HG03175 (cell line): ENCODE measurements at regions not wholly inside any gene's neighbourhood (a gene's known extent, or its start where the extent isn't known, plus 50 kb on each side); places are given as distances from the start of the nearest gene placed in this dataset.
"Not testable (repeated sequence)": the region's sequence is repeated elsewhere in the genome, so short reads cannot be mapped to it uniquely, and the experiment has no call there.

Experiments used
- ATAC-seq: cut with Tn5 transposase; IDR thresholded peaks from one replicate; pipeline ENCODE4 v1.9.1; 2021; ENCODE audit warnings: mild to moderate bottlenecking, moderate library complexity; ENCODE audit not compliant: unreplicated experiment

DNA sequence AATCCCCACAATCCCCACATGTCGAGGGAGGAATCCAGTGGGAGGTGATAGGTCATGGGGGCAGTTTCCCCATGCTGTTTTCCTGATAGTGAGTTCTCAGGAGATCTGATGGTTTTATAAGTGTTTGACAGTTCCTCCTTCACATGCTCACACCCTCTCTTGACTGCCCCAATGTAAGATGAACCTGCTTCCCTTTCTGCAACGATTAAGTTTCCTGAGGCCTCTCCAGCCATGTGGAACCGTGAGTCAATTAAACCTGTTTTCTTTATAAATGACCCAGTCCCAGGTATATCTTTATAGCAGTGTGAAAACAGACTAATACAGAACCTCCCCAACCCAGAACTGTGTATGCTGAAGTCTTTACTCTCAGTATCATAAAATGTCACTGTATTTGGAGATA is 289.5 kb upstream of the MMADHC start:
- no peak for ATAC-seq

DNA sequence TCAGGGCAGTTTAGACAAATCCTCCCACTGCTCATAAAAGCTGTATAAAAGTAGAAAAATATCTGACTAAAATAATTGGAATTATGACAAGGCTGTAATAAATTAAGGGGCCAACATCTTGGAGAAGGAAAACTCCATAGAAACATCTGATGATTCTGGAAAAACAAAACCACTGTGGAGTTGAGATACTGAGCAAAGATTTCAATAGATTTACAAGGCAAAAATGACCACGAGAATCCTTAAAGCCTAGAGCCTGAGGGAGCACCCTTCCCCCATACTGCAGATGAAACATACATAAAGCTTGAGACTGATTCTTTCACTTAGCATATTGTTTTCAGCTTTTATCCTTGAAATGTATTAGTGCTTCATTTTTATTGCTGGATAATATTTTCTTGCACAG is 286.4 kb upstream of the MMADHC start:
- no peak for ATAC-seq

DNA sequence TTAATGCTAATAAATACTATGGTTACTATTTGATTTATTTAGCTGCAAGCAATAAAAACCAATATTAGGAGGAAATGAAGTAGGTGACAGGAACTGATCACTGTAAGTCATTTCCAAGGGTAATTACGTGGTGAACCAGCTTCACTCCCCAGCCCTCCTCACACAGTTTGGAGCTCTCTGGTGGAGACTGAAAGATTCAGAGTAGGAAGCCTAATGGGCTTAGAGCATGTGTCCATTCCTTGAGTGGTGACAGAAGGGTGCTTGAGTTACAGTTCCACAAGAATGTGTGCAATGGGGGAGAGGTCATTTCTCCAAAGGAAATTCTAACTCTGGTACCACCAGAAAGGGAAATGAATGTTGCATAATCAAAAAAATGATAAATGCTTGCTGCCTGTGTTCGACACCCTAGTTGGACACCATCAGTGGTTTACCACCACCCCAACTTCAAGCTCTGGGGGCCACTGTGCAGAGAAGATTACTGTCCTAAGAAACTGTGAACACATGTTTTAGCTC is 285.1 kb upstream of the MMADHC start:
- no peak for ATAC-seq

DNA sequence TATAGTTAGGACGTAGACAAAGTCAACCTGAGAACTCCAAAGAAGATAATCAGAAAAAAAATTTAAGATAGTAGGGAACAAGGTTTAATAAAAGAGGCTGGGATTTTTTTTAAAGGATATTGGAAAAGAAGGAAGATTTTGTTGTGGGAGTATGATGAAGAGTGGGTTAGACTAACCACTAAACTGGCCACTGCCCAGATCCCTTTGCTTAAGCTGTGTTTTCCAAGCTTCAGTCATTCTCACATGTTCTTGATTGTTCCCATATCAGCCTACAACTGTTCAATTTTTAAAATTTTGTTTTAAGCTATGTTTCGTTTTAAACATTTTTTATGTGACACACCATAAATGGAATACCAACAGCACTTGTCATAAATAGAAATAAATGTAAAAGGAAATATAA is 284.5 kb upstream of the MMADHC start:
- no peak for ATAC-seq

DNA sequence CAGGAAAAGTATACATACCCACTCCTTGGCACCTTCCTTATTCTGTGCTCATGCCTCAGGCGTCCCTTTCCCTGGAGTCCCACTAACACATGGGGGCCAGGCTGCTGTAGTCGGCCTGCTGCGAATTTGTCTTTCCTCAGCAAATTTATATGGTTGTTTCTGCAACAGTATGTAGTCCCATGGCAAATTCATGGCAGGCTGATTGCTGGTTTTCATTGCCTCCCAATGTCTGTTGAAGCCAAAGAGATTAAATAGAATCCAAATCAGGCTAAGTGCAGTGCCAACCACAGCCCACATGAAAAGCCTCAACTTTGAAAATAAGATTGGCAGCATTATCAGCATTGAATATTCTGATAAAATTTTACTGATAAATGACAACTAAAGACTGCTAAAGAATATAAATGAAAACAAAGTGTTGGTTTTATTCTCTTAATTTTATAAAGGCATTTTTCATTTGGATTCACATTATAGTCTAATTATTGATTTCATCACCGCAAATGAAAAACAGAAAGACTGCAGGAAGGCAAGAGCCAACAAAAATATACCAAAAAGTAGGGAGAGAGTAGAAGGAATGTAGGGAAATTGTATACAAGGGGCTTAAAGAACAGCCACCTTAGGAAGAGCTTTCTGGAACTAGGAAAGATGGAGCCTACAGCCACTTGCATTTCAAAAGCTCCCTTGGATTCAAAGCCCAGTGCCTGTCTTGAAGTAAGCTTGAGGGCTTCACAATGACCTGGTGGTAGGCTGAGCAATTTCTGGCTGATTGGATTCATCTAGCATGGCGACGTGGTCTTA is 283.7 kb upstream of the MMADHC start:
- no peak for ATAC-seq

DNA sequence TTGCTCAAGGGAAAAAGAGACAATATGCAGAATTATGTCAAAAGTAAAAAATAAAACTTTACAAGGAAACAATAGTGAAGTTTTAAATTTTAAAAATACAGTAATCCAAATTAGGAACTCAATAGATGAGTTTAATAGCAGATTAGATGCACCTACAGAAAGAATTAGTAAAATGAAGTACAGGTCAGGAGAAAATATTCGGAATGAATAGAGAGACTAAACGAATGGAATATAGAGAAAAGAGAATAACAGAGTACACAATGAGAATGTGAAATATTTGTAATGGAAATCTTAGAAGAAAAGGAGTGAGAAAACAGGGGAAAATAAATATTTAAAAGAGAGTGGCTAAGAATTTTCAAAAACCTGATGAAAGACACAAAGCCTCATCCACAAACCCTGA is 275.7 kb upstream of the MMADHC start:
- no peak for ATAC-seq

DNA sequence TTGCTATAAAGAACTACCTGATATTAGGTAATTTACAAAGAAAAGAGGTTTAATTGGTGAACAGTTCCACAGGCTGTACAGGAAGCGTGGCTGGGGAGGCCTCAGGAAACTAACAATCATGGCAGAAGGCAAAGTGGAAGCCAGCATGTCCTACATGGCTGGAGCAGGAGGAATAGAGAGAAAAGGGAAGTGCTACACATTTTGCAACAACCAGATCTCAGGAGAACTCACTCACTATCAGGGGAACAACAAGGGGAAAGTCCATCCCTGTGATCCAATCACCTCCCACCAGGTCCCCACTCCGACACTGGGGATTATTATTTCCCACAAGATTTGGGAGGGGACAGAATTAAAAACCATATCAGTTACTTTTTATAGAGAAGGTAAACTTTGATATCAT is 273.5 kb upstream of the MMADHC start:
- no peak for ATAC-seq

DNA sequence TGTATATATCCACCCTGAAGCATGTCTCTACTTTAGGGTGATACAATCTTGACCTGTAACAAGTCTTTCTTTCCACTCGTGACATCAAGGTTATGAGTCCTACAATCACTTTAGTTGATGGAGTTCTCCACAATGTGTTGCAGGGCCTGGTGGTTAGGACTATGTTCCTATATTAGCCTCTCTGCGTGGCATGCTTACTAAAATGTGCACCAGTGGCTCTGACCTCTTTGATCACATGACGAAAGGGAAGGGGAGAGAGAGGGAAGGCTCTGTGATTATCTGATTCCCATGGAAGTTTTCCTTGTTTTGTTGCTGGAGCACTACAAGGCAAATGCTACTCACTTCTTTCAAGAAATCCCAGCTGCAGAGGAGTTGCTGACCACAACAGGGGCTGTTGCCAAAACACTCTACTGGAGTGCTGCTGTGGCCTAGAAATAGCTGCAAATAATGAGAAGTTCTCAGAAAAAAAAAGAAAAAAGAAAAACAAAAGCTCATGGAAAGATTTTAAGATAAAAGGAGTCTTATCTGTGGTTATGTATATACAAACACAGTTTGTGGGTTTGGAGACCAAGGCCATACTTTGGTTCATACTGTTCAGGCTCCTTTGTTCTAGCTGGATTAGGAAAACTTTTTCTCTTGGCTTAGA is 272.8 kb upstream of the MMADHC start:
- ATAC-seq = no peak

GRCh38 chr2:149858901-149859634 is 271.5 kb upstream of the MMADHC start:
- no peak for ATAC-seq

- no peak for ATAC-seq
Observed at GRCh38 chr2:149858216-149858615, 270.6 kb upstream of the MMADHC start.

DNA sequence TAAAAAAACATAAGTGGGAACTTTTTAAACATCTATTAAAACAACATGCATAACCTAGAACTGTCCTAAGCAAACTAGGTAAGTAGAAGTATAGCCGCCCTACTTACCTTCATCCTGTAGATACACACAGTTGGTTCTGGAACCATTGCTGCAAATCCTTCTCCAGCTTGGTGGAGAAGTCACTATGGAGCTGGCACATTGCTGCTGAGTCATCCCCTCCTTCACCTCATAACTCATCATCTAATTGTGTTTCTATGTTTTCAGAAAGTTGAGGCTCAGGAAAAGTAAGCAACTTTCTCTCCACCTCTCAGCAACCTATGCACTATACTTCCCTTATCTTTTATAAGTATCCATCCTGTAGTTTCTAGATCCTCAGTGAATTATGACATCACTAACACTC is 269.8 kb upstream of the MMADHC start:
- no peak for ATAC-seq

DNA sequence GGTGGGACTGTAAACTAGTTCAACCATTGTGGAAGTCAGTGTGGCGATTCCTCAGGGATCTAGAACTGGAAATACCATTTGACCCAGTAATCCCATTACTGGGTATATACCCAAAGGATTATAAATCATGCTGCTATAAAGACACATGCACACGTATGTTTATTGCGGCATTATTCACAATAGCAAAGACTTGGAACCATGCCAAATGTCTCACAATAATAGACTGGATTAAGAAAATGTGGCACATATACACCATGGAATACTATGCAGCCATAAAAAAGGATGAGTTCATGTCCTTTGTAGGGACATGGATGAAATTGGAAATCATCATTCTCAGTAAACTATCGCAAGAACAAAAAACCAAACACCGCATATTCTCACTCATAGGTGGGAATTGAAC is 268.3 kb upstream of the MMADHC start:
- ATAC-seq = not testable (repeated sequence)

- no peak for ATAC-seq
Observed at GRCh38 chr2:149849591-149849990, 262.0 kb upstream of the MMADHC start.

DNA sequence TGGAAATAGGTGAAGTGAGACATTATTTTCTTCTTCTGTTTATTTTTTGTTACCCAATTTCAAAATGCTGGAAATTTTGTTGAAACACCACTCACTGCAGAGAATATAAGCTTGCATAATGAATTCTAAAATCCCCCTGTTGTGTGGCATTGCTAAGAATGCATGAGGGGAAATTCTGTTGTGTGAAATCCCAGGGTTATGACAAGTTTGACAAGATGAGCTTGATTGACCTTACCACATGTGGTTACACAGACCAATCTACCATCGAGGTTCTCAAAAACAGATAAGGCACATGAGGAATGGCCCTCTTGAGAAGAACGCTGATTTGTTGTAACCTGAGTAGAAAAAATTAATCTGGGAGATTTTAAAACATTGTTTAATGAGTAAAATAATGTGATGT is 261.6 kb upstream of the MMADHC start:
- no peak for ATAC-seq

- no peak for ATAC-seq
Observed at GRCh38 chr2:149841396-149841795, 253.8 kb upstream of the MMADHC start.

DNA sequence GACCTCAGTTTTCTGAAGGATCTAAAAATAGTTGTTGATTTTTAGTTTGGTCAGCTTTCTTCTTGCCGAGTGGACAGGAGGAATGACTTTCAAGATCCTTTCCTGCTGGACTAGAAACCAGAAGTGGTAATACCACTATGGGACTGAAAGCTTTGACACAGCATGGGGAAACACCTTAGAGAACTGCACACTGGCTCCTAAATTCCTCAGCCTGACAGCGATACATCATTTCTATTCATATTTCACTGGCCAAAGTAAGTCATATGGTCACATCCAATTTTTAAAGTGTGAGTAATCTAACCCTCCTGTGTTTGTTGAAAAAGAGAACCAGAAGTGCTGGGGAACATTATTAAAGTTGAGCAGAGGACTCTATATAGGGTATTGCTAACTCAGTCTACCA is 244.7 kb upstream of the MMADHC start:
- no peak for ATAC-seq

GRCh38 chr2:149828520-149829210 is 241.1 kb upstream of the MMADHC start:
- ATAC-seq = no peak

- no peak for ATAC-seq
Observed at GRCh38 chr2:149827585-149828126, 240.1 kb upstream of the MMADHC start.

- no peak for ATAC-seq
Observed at GRCh38 chr2:149826471-149827125, 239.0 kb upstream of the MMADHC start.

GRCh38 chr2:149825473-149825872 is 237.9 kb upstream of the MMADHC start:
- ATAC-seq = no peak
